ENCODE measurements at regions not wholly inside any gene's neighbourhood (a gene's known extent, or its start where the extent isn't known, plus 50 kb on each side); places are given as distances from the start of the nearest gene placed in this dataset.

- no peak for DNase-seq
These were observed 61.6 kb upstream of the GPR12 start for GRCh38 chr13:26822146-26822545.

- no peak for DNase-seq
These were observed 61.1 kb upstream of the GPR12 start for GRCh38 chr13:26821672-26822071.

GRCh38 chr13:26820871-26821270 lies 60.3 kb upstream of the GPR12 start:
- DNase-seq = no peak

GRCh38 chr13:26819046-26819445 lies 58.5 kb upstream of the GPR12 start:
- DNase-seq = no peak

GRCh38 chr13:26816881-26817280 lies 56.3 kb upstream of the GPR12 start:
- DNase-seq = no peak

GRCh38 chr13:26813980-26814348 lies 53.4 kb upstream of the GPR12 start:
- no peak for DNase-seq

- DNase-seq = no peak
These were observed 52.9 kb upstream of the GPR12 start for GRCh38 chr13:26813321-26813979.

- no peak for DNase-seq
These were observed 51.0 kb upstream of the GPR12 start for GRCh38 chr13:26811581-26811980.
